H1 (cell line): ENCODE measurements at regions not wholly inside any gene's neighbourhood (a gene's known extent, or its start where the extent isn't known, plus 50 kb on each side); places are given as distances from the start of the nearest gene placed in this dataset.
A peak's percentile ranks its signal among the peaks of the same experiment; 100 is the strongest.

Experiments
- CTCF ChIA-PET: fragments of 300-600 bp; sonication (Branson Sonifier 250); formaldehyde crosslinking; loops from one replicate; lab custom pipeline; 2021; ENCODE audit not compliant: partially characterized antibody; lab: Charles Lee
- POLR2A ChIA-PET: fragments of 300-600 bp; sonication (Branson Sonifier 250); formaldehyde crosslinking; loops from one replicate; lab custom pipeline; 2021; ENCODE audit warnings: inconsistent platforms; ENCODE audit not compliant: partially characterized antibody; lab: Charles Lee
- DNase-seq, 2 experiments: peaks; one replicate each; pipeline versions ENCODE4 v3.0.0 to v3.0.0-alpha.2; 2010 to 2022; ENCODE audit warnings: low spot score in 2 of 2, low read depth in 1 of 2, mixed read lengths in 1 of 2
- FAIRE-seq: peaks from 2 replicates; lab custom pipeline; 2011; peaks lifted over from hg19 to GRCh38; lab: Jason Lieb, UNC
- H2AFZ ChIP-seq: 2 replicates; pipeline ENCODE4 v1.8.1; 2012; ENCODE audit warnings: low read length, inconsistent platforms
- H2AK5ac ChIP-seq: 2 replicates; pipeline ENCODE4 v1.6.1; 2013; ENCODE audit warnings: low read depth, low read length
- H2BK120ac ChIP-seq: replicated peaks from 2 replicates; pipeline ENCODE3; 2013; ENCODE audit warnings: low read depth, low read length, inconsistent platforms
- H2BK12ac ChIP-seq: 2 replicates; pipeline ENCODE4 v1.6.1; 2013; ENCODE audit warnings: low read depth, low read length
- H2BK15ac ChIP-seq: 2 replicates; pipeline ENCODE4 v1.6.1; 2013; ENCODE audit warnings: low read length
- H2BK20ac ChIP-seq: 2 replicates; pipeline ENCODE4 v1.6.1; 2013; ENCODE audit warnings: low read length
- H2BK5ac ChIP-seq: 2 replicates; pipeline ENCODE4 v1.6.1; 2013; ENCODE audit warnings: low read depth, low read length
- H3K14ac ChIP-seq: 2 replicates; pipeline ENCODE4 v1.6.1; 2013; ENCODE audit warnings: inconsistent platforms; ENCODE audit not compliant: insufficient read length
- H3K18ac ChIP-seq: 2 replicates; pipeline ENCODE4 v1.6.1; 2013; ENCODE audit warnings: low read length; ENCODE audit errors: extremely low read depth
- H3K23ac ChIP-seq: 2 replicates; pipeline ENCODE4 v1.6.1; 2013; ENCODE audit warnings: inconsistent platforms; ENCODE audit not compliant: insufficient read length
- H3K23me2 ChIP-seq: 2 replicates; pipeline ENCODE4 v1.6.1; 2013; ENCODE audit warnings: low read depth, low read length
- H3K27ac ChIP-seq: 2 replicates; pipeline ENCODE4 v1.6.1; 2011; ENCODE audit warnings: low read depth, low read length, inconsistent platforms
- H3K27me3 ChIP-seq, 4 experiments: replicated peaks in 1 of 4; 1 replicate in 1 of 4; 2 replicates in 3 of 4; pipeline versions ENCODE4 v1.6.1 to v1.8.1; 2011 to 2013; ENCODE audit warnings: low read length in 3 of 4, mild to moderate bottlenecking in 3 of 4, inconsistent platforms in 2 of 4, mixed read lengths in 2 of 4, moderate library complexity in 1 of 4; ENCODE audit not compliant: control insufficient read depth in 3 of 4, insufficient read depth in 3 of 4; ENCODE audit errors: extremely low read depth in 1 of 4
- H3K36me3 ChIP-seq, 4 experiments: 2 replicates each; pipeline versions ENCODE4 v1.6.1 to v1.8.1; 2011 to 2013; ENCODE audit warnings: mild to moderate bottlenecking in 4 of 4, low read length in 3 of 4, moderate library complexity in 2 of 4, control low read depth in 1 of 4, inconsistent platforms in 1 of 4; ENCODE audit not compliant: insufficient read depth in 4 of 4, control insufficient read depth in 2 of 4
- H3K4ac ChIP-seq: replicated peaks from 2 replicates; pipeline ENCODE3; 2013; ENCODE audit warnings: low read length, low read depth, mixed read lengths, inconsistent platforms; ENCODE audit not compliant: insufficient read length
- H3K4me1 ChIP-seq, 4 experiments: replicated peaks in 1 of 4; 1 replicate in 1 of 4; 2 replicates in 3 of 4; pipeline versions ENCODE4 v1.6.1 to v1.8.1; 2011 to 2013; ENCODE audit warnings: low read length in 3 of 4, inconsistent platforms in 2 of 4, mixed read lengths in 1 of 4; ENCODE audit not compliant: insufficient read depth in 4 of 4, control insufficient read depth in 3 of 4
- H3K4me2 ChIP-seq, 2 experiments: 2 replicates each; pipeline versions ENCODE4 v1.6.1 to v1.8.1; 2011 to 2013; ENCODE audit warnings: low read depth in 2 of 2, low read length in 2 of 2, control low read depth in 1 of 2, inconsistent platforms in 1 of 2, mild to moderate bottlenecking in 1 of 2; ENCODE audit not compliant: insufficient read depth in 1 of 2
- H3K4me3 ChIP-seq, 4 experiments: fragments of 200-600, 300-600 bp in 1 of 4; sonication (generic), shearing (Covaris generic), sonication (Bioruptor Twin) in 1 of 4; 2 replicates each; pipeline versions ENCODE4 v1.5.1 to v1.8.1; 2011 to 2016; ENCODE audit warnings: low read length in 4 of 4, low read depth in 3 of 4, control low read depth in 2 of 4, inconsistent platforms in 2 of 4, mild to moderate bottlenecking in 2 of 4, mixed read lengths in 1 of 4, moderate library complexity in 1 of 4; ENCODE audit not compliant: insufficient read depth in 2 of 4; ENCODE audit errors: extremely low read depth in 1 of 4
- H3K56ac ChIP-seq: replicated peaks from 2 replicates; pipeline ENCODE3; 2013; ENCODE audit warnings: low read depth, mild to moderate bottlenecking, mixed read lengths, low read length, inconsistent platforms; ENCODE audit not compliant: insufficient read length
- H3K79me1 ChIP-seq: 2 replicates; pipeline ENCODE4 v1.6.1; 2013; ENCODE audit warnings: low read depth, low read length, control low read depth
- H3K79me2 ChIP-seq, 2 experiments: 2 replicates each; pipeline versions ENCODE4 v1.6.1 to v1.8.1; 2012 to 2013; ENCODE audit warnings: low read length in 2 of 2, mild to moderate bottlenecking in 2 of 2, inconsistent platforms in 1 of 2; ENCODE audit not compliant: insufficient read depth in 2 of 2, control insufficient read depth in 1 of 2
- H3K9ac ChIP-seq, 4 experiments: replicated peaks in 1 of 4; 1 replicate in 1 of 4; 2 replicates in 3 of 4; pipeline versions ENCODE4 v1.6.1 to v1.8.1; 2011 to 2013; ENCODE audit warnings: low read depth in 3 of 4, low read length in 3 of 4, control low read depth in 2 of 4, mild to moderate bottlenecking in 2 of 4, moderate library complexity in 2 of 4, inconsistent platforms in 1 of 4; ENCODE audit errors: extremely low read depth in 1 of 4
- H3K9me3 ChIP-seq, 2 experiments: 2 replicates each; pipeline versions ENCODE4 v1.6.1 to v1.8.1; 2012 to 2013; ENCODE audit warnings: mild to moderate bottlenecking in 2 of 2, moderate library complexity in 2 of 2, control low read depth in 1 of 2, inconsistent platforms in 1 of 2, low read depth in 1 of 2, low read length in 1 of 2, mixed read lengths in 1 of 2; ENCODE audit not compliant: insufficient read depth in 2 of 2
- H4K20me1 ChIP-seq, 2 experiments: replicated peaks in 1 of 2; 2 replicates each; pipeline versions ENCODE3 to v1.8.1; 2011 to 2013; ENCODE audit warnings: inconsistent platforms in 2 of 2, low read length in 2 of 2, mild to moderate bottlenecking in 1 of 2; ENCODE audit not compliant: insufficient read depth in 2 of 2, control insufficient read depth in 1 of 2
- H4K5ac ChIP-seq: 2 replicates; pipeline ENCODE4 v1.6.1; 2013; ENCODE audit warnings: low read length, low read depth, mixed read lengths, inconsistent platforms; ENCODE audit not compliant: insufficient read length
- H4K8ac ChIP-seq: 2 replicates; pipeline ENCODE4 v1.8.0; 2013; ENCODE audit warnings: mild to moderate bottlenecking, moderate library complexity, low read length, inconsistent platforms; ENCODE audit not compliant: insufficient read depth; ENCODE audit errors: extremely low read depth
- H4K91ac ChIP-seq: replicated peaks from 2 replicates; pipeline ENCODE3; 2013; ENCODE audit warnings: low read length, mixed read lengths, inconsistent platforms; ENCODE audit not compliant: insufficient read length
- SAP30 ChIP-seq: fragments of 300-600 bp; sonication (generic); IDR thresholded peaks from 2 replicates; pipeline ENCODE4 v1.7.1; 2012; ENCODE audit warnings: low read length, moderate library complexity, mild to moderate bottlenecking, inconsistent platforms; ENCODE audit not compliant: insufficient read depth, insufficient replicate concordance
- WGBS, 2 experiments: shearing (Covaris generic) in 1 of 2; methylation state at CpG; one replicate each; pipeline versions ENCODE4 v1.1.6 to v1.1.7; 2013 to 2015; ENCODE audit warnings: low lambda C conversion rate in 2 of 2, mixed read lengths in 2 of 2, inconsistent platforms in 1 of 2, low coverage in 1 of 2, missing lambda C conversion rate in 1 of 2; ENCODE audit not compliant: insufficient replicate concordance in 2 of 2, insufficient coverage in 1 of 2, insufficient read length in 1 of 2; ENCODE audit errors: extremely low coverage in 1 of 2, missing lambda C conversion rate in 1 of 2; 5-methylcytosine and 5-hydroxymethylcytosine counted together

DNA sequence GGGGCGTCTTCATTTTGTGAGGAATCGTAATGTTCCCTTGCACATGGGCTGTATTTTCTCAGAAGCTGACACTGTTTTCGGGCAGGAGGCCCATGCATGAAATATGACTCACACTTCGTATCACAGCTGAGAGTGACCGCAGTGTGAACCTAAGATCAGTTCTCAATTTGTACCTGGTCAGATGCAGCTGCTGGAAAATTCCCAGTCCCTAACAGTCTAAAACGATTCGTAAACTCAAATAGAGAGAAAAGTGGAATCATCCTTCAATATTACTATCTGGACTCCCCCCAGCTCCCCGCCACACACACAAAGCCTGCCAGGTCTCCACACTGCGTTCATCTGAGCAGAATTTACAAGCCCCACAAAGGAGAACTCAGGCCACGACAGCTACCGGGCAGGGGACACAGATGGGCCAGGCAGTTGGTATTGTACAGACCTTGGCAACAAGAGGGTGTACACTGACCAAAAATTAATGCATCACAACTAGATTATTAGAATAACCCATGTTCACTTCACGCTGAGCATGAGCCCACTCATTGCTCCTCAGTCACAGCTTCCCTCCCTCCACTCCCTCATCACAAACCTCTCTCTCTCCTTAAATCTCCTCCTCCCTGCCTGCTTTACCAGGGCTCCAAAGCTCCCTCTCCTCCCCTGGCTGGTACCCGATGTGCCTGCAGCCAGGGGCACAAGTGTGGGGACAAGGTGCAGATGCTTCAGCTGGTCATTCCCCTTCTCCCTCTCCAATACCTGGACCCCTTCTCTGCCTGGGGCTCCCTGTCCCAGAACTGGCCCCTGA, 488.4 kb downstream of the PREX1 start:
- no peaks in the 10 kb centered on the region for H3K36me3 ChIP-seq
- H4K8ac ChIP-seq: no peak overlapping the region
- H3K4me1 ChIP-seq: peaks cover 0 to 8% (median 0%) of the 10 kb centered on the region in 4 experiments; a peak in 1 of 7 replicates
- no peaks in the 10 kb centered on the region for H3K23me2 ChIP-seq
- H3K9me3 ChIP-seq: no peaks in the 10 kb centered on the region
- H2AK5ac ChIP-seq: no peak overlapping the region
- H2BK20ac ChIP-seq: no peak overlapping the region
- no peak overlapping the region for H4K91ac ChIP-seq
- no peaks in the 10 kb centered on the region for H3K79me2 ChIP-seq
- no peaks in the 10 kb centered on the region for H3K79me1 ChIP-seq
- H2BK12ac ChIP-seq: peak overlapping the region; percentile 19; the same call in 1 of the 2 replicates
- H2BK5ac ChIP-seq: no peak overlapping the region
- H3K23ac ChIP-seq: no peak overlapping the region
- H3K4ac ChIP-seq: no peak overlapping the region
- no peak for FAIRE-seq
- 89% methylated on average over 13 of the region's 13 CpGs; no CpG with 5 or more reads in 1 of the 2 experiments for WGBS, 2 experiments
- no peak overlapping the region for H4K5ac ChIP-seq
- DNase-seq: no peak
- no peak for TF ChIP-seq SAP30
- H4K20me1 ChIP-seq: no peaks in the 10 kb centered on the region
- no peak overlapping the region for H3K27ac ChIP-seq
- H3K27me3 ChIP-seq: no peaks in the 10 kb centered on the region
- no peak overlapping the region for H3K18ac ChIP-seq
- H2AFZ ChIP-seq: no peak overlapping the region
- no peak overlapping the region for H2BK120ac ChIP-seq
- no peak overlapping the region for H3K4me3 ChIP-seq
- H3K4me2 ChIP-seq: no peak overlapping the region
- ChIA-PET CTCF (interaction anchor here (0.7 to 2.2 kb wide), 5 partner anchors 9 to 662 kb away, joined by 3 to 10 read pairs (median 4); no protein-coding TSS in a partner anchor), POLR2A (interaction anchor here (0.7 kb wide), 1 partner anchor 12 kb away, joined by 3 read pairs; no protein-coding TSS in a partner anchor)
- no peak overlapping the region for H2BK15ac ChIP-seq
- H3K9ac ChIP-seq: no peak overlapping the region
- H3K56ac ChIP-seq: no peak overlapping the region
- no peak overlapping the region for H3K14ac ChIP-seq
